RWPE2 (cell line): ENCODE measurements at regions not wholly inside any gene's neighbourhood (a gene's known extent, or its start where the extent isn't known, plus 50 kb on each side); places are given as distances from the start of the nearest gene placed in this dataset.

Experiments
- ATAC-seq: fragments of 200-7000 bp; cut with Tn5 transposase; 3 replicates; pipeline ENCODE4 v1.9.1; 2021; ENCODE audit warnings: low read depth
- DNase-seq: peaks from one replicate; pipeline ENCODE4 v3.0.0-alpha.2; 2020; ENCODE audit warnings: low spot score
- H3K27ac ChIP-seq: fragments of 450-650 bp; 2 replicates; pipeline ENCODE4 v1.5.1; 2017; ENCODE audit warnings: mild to moderate bottlenecking; ENCODE audit not compliant: poor library complexity, severe bottlenecking
- H3K27me3 ChIP-seq: fragments of 250-450 bp; sonication (Bioruptor Pico); 2 replicates; pipeline ENCODE4 v1.5.1; 2021; ENCODE audit warnings: mild to moderate bottlenecking, moderate library complexity; ENCODE audit not compliant: insufficient read depth, poor library complexity, severe bottlenecking
- H3K36me3 ChIP-seq: fragments of 250-450 bp; sonication (Bioruptor Pico); 2 replicates; pipeline ENCODE4 v1.5.1; 2020; ENCODE audit warnings: low read depth, mild to moderate bottlenecking, moderate library complexity
- H3K4me1 ChIP-seq: fragments of 250-450 bp; sonication (Bioruptor Pico); 2 replicates; pipeline ENCODE4 v1.5.1; 2021; ENCODE audit warnings: mild to moderate bottlenecking, moderate library complexity; ENCODE audit not compliant: insufficient read depth, poor library complexity, severe bottlenecking
- H3K4me3 ChIP-seq: fragments of 250-450 bp; sonication (Bioruptor Pico); 2 replicates; pipeline ENCODE4 v1.5.1; 2021; ENCODE audit warnings: mild to moderate bottlenecking, moderate library complexity; ENCODE audit not compliant: severe bottlenecking
- H3K9me3 ChIP-seq: fragments of 250-450 bp; sonication (Bioruptor Pico); 2 replicates; pipeline ENCODE4 v1.5.1; 2021; ENCODE audit warnings: mild to moderate bottlenecking, moderate library complexity; ENCODE audit not compliant: severe bottlenecking
- CTCF ChIP-seq: fragments of 450-650 bp; IDR thresholded peaks from one replicate; pipeline ENCODE4 v1.5.1; 2017; ENCODE audit warnings: mild to moderate bottlenecking, moderate library complexity; ENCODE audit not compliant: poor library complexity, severe bottlenecking

DNA sequence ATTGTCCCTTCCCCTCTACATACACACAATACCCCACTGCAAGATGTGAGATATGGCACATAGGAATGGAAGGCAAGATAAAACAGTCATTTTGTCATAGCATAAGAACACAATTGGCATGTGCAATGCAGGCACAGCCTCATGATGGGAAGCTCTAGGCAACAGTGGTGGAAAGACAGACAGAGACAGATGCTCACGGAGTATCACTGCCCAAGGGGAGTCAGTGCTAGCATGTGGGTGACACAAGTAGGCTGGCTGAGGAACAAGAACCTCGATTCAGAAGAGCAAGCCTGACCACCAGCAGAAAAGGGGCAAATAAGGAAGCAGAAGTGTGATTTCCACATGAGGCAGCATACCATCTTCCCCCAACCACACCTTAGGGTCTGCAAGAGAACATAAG, 323.6 kb downstream of the PAX3 start:
- H3K27ac ChIP-seq: no peak overlapping the region
- H3K9me3 ChIP-seq: no peaks in the 10 kb centered on the region
- DNase-seq: no peak
- no peak overlapping the region for H3K4me3 ChIP-seq
- TF ChIP-seq CTCF: no peak
- no peak for ATAC-seq
- no peaks in the 10 kb centered on the region for H3K4me1 ChIP-seq
- H3K36me3 ChIP-seq: no peaks in the 10 kb centered on the region
- H3K27me3 ChIP-seq: peaks cover 6% of the 10 kb centered on the region

DNA sequence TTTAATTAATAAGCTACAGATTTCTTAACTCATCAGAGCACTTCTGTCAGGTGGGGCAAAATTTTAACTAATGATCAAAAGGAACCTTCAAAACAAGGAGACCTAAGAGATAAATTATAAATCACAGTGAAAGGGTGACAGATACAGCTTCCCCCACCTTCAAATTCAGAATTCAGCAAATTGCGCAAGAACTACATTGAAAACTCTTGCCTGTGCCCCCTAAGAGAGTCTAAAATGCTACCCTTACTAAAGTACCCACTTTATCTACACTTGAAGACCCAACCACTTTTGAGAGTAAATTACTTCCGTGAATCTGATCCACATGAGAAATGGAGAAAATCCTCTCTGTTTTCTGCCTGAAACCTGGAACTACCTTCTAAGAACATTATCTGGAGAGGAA, 324.9 kb downstream of the PAX3 start:
- Histone ChIP-seq H3K9me3 (no peaks in the 10 kb centered on the region), H3K4me3 (no peak overlapping the region), H3K4me1 (no peaks in the 10 kb centered on the region), H3K36me3 (no peaks in the 10 kb centered on the region), H3K27me3 (peaks cover 6% of the 10 kb centered on the region), H3K27ac (no peak overlapping the region)
- DNase-seq (no peak), ATAC-seq (no peak)
- TF ChIP-seq CTCF: no peak

- no peak for TF ChIP-seq CTCF
- Histone ChIP-seq H3K4me3 (no peak overlapping the region), H3K36me3 (no peaks in the 10 kb centered on the region), H3K27me3 (peaks cover 6% of the 10 kb centered on the region), H3K27ac (no peak overlapping the region), H3K9me3 (no peaks in the 10 kb centered on the region), H3K4me1 (no peaks in the 10 kb centered on the region)
- ATAC-seq: no peak
- DNase-seq: no peak
Measured at GRCh38 chr2:221973502-221973901, 325.3 kb downstream of the PAX3 start.

DNA sequence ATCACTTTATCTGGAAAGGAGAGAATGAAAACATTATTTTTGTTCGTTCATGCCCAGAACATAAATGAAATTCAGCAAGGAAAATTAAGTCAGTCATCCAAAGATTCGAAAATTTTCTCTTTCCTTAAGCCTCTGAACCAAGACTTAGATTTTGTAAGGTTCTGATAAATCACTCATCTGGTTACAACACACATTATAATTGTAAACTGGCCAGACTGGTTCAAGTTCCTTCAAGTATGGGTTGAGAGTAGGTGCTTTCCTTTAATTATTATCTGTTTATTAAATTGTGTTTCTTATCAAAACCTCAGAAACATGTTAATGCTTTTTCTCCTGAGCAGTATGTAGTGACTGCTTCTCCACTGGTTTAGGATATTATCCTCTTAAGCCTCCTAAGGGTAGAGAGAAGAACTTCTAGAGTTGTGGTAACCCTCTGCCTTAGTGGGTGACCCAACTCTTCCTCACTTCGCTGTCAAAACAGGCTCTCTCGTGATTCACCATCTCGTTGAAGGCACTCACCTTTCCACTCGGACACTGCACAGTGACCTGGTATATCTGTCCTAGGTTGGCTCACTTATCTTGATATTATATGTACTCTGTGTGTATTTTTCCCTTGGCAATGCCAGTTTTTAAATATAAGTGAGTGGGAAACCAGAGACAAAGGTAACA, 325.9 kb downstream of the PAX3 start:
- ATAC-seq: peak; percentile 52

More for the DNA sequence above, 325.9 kb downstream of the PAX3 start:
- no peaks in the 10 kb centered on the region for H3K4me1 ChIP-seq
- H3K4me3 ChIP-seq: no peak overlapping the region
- DNase-seq: no peak
- H3K27ac ChIP-seq: no peak overlapping the region
- peaks cover 6% of the 10 kb centered on the region for H3K27me3 ChIP-seq
- no peaks in the 10 kb centered on the region for H3K36me3 ChIP-seq
- no peak for TF ChIP-seq CTCF
- no peaks in the 10 kb centered on the region for H3K9me3 ChIP-seq
